DMS153 (cell line): ENCODE measurements at regions not wholly inside any gene's neighbourhood (a gene's known extent, or its start where the extent isn't known, plus 50 kb on each side); places are given as distances from the start of the nearest gene placed in this dataset.

ENCODE experiments used
- DNase-seq: peaks from one replicate; lab custom pipeline; 2025; lab: John Stamatoyannopoulos, UW

DNA sequence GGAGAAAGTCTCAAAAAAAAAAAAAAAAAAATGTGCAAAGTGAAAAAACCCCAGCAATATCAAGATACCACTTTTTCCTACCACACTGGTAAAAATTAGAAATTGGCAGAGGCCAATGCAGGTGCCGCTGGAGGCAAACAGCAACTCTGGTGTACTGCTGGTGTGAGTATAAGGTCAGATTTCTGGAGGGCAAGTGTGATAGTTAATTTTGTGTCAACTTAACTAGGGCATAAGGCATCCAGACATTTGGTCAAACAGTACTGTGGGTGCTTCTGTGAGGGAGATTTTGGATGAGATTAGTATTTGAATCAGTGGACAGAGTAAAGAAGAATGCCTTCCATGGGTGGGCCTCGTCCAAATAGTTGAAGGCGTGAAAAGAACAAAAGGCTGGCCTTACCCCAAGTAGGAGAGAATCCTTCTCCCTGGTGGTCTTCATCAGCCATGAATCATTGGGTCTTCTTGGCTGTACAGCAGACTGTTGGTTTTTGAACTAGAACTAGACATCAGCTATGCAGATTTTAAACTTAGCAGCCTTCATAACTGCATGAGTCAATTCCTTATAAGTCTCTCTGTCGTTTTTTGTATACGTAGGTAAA, 52.8 kb upstream of the FHL2 start:
- DNase-seq: no peak

DNA sequence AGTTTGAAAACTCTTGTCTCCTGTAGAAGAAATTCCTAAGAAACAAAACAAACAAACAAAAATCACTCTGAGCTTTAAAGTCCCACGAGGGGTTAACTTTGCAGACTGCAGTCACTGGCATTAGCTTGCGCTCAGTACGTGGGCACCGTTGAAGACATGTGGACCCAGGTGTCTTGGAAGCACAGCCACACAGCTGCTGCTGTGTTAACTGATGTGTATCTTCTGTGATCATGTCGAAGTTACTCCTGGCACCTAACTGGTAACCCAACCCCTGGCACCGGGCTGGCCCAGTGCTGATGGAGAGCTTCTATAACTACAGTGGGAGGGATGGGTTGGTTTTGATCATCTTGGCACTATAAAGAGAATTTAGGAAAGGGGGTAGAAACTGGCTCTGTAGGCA, 51.6 kb upstream of the FHL2 start:
- no peak for DNase-seq

DNA sequence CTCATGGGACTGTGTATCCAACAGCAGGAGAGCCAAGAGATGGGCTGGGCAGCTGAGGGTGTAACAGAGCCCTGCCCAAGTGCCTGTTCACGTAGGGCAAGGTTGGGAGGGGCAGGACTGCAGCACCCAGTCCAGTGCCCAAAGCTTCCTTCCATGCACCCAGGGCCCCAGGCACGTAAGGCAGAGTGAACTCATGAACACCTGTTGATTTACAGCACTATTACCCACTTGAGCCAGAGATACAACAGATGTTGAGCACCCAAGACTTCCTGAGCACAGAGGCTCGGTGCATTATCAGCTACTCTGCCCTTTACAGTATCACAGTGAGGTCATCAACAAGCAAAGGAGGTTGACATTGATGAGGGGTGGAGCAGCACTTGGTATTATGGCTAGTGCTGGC, 50.2 kb upstream of the FHL2 start:
- peak; percentile 99 for DNase-seq
